H1 (cell line): ENCODE measurements at regions not wholly inside any gene's neighbourhood (a gene's known extent, or its start where the extent isn't known, plus 50 kb on each side); places are given as distances from the start of the nearest gene placed in this dataset.

Source experiments
- CTCF ChIA-PET: fragments of 300-600 bp; sonication (Branson Sonifier 250); formaldehyde crosslinking; loops from one replicate; lab custom pipeline; 2021; ENCODE audit not compliant: partially characterized antibody; lab: Charles Lee
- POLR2A ChIA-PET: fragments of 300-600 bp; sonication (Branson Sonifier 250); formaldehyde crosslinking; loops from one replicate; lab custom pipeline; 2021; ENCODE audit warnings: inconsistent platforms; ENCODE audit not compliant: partially characterized antibody; lab: Charles Lee
- DNase-seq, 2 experiments: peaks; one replicate each; pipeline versions ENCODE4 v3.0.0 to v3.0.0-alpha.2; 2010 to 2022; ENCODE audit warnings: low spot score in 2 of 2, low read depth in 1 of 2, mixed read lengths in 1 of 2
- FAIRE-seq: peaks from 2 replicates; lab custom pipeline; 2011; peaks lifted over from hg19 to GRCh38; lab: Jason Lieb, UNC
- H2AFZ ChIP-seq: 2 replicates; pipeline ENCODE4 v1.8.1; 2012; ENCODE audit warnings: low read length, inconsistent platforms
- H2AK5ac ChIP-seq: 2 replicates; pipeline ENCODE4 v1.6.1; 2013; ENCODE audit warnings: low read depth, low read length
- H2BK120ac ChIP-seq: replicated peaks from 2 replicates; pipeline ENCODE3; 2013; ENCODE audit warnings: low read depth, low read length, inconsistent platforms
- H2BK12ac ChIP-seq: 2 replicates; pipeline ENCODE4 v1.6.1; 2013; ENCODE audit warnings: low read depth, low read length
- H2BK15ac ChIP-seq: 2 replicates; pipeline ENCODE4 v1.6.1; 2013; ENCODE audit warnings: low read length
- H2BK20ac ChIP-seq: 2 replicates; pipeline ENCODE4 v1.6.1; 2013; ENCODE audit warnings: low read length
- H2BK5ac ChIP-seq: 2 replicates; pipeline ENCODE4 v1.6.1; 2013; ENCODE audit warnings: low read depth, low read length
- H3K14ac ChIP-seq: 2 replicates; pipeline ENCODE4 v1.6.1; 2013; ENCODE audit warnings: inconsistent platforms; ENCODE audit not compliant: insufficient read length
- H3K18ac ChIP-seq: 2 replicates; pipeline ENCODE4 v1.6.1; 2013; ENCODE audit warnings: low read length; ENCODE audit errors: extremely low read depth
- H3K23ac ChIP-seq: 2 replicates; pipeline ENCODE4 v1.6.1; 2013; ENCODE audit warnings: inconsistent platforms; ENCODE audit not compliant: insufficient read length
- H3K23me2 ChIP-seq: 2 replicates; pipeline ENCODE4 v1.6.1; 2013; ENCODE audit warnings: low read depth, low read length
- H3K27ac ChIP-seq: 2 replicates; pipeline ENCODE4 v1.6.1; 2011; ENCODE audit warnings: low read depth, low read length, inconsistent platforms
- H3K27me3 ChIP-seq, 4 experiments: replicated peaks in 1 of 4; 1 replicate in 1 of 4; 2 replicates in 3 of 4; pipeline versions ENCODE4 v1.6.1 to v1.8.1; 2011 to 2013; ENCODE audit warnings: low read length in 3 of 4, mild to moderate bottlenecking in 3 of 4, inconsistent platforms in 2 of 4, mixed read lengths in 2 of 4, moderate library complexity in 1 of 4; ENCODE audit not compliant: control insufficient read depth in 3 of 4, insufficient read depth in 3 of 4; ENCODE audit errors: extremely low read depth in 1 of 4
- H3K36me3 ChIP-seq, 4 experiments: 2 replicates each; pipeline versions ENCODE4 v1.6.1 to v1.8.1; 2011 to 2013; ENCODE audit warnings: mild to moderate bottlenecking in 4 of 4, low read length in 3 of 4, moderate library complexity in 2 of 4, control low read depth in 1 of 4, inconsistent platforms in 1 of 4; ENCODE audit not compliant: insufficient read depth in 4 of 4, control insufficient read depth in 2 of 4
- H3K4ac ChIP-seq: replicated peaks from 2 replicates; pipeline ENCODE3; 2013; ENCODE audit warnings: low read length, low read depth, mixed read lengths, inconsistent platforms; ENCODE audit not compliant: insufficient read length
- H3K4me1 ChIP-seq, 4 experiments: replicated peaks in 1 of 4; 1 replicate in 1 of 4; 2 replicates in 3 of 4; pipeline versions ENCODE4 v1.6.1 to v1.8.1; 2011 to 2013; ENCODE audit warnings: low read length in 3 of 4, inconsistent platforms in 2 of 4, mixed read lengths in 1 of 4; ENCODE audit not compliant: insufficient read depth in 4 of 4, control insufficient read depth in 3 of 4
- H3K4me2 ChIP-seq, 2 experiments: 2 replicates each; pipeline versions ENCODE4 v1.6.1 to v1.8.1; 2011 to 2013; ENCODE audit warnings: low read depth in 2 of 2, low read length in 2 of 2, control low read depth in 1 of 2, inconsistent platforms in 1 of 2, mild to moderate bottlenecking in 1 of 2; ENCODE audit not compliant: insufficient read depth in 1 of 2
- H3K4me3 ChIP-seq, 4 experiments: fragments of 200-600, 300-600 bp in 1 of 4; sonication (generic), shearing (Covaris generic), sonication (Bioruptor Twin) in 1 of 4; 2 replicates each; pipeline versions ENCODE4 v1.5.1 to v1.8.1; 2011 to 2016; ENCODE audit warnings: low read length in 4 of 4, low read depth in 3 of 4, control low read depth in 2 of 4, inconsistent platforms in 2 of 4, mild to moderate bottlenecking in 2 of 4, mixed read lengths in 1 of 4, moderate library complexity in 1 of 4; ENCODE audit not compliant: insufficient read depth in 2 of 4; ENCODE audit errors: extremely low read depth in 1 of 4
- H3K56ac ChIP-seq: replicated peaks from 2 replicates; pipeline ENCODE3; 2013; ENCODE audit warnings: low read depth, mild to moderate bottlenecking, mixed read lengths, low read length, inconsistent platforms; ENCODE audit not compliant: insufficient read length
- H3K79me1 ChIP-seq: 2 replicates; pipeline ENCODE4 v1.6.1; 2013; ENCODE audit warnings: low read depth, low read length, control low read depth
- H3K79me2 ChIP-seq, 2 experiments: 2 replicates each; pipeline versions ENCODE4 v1.6.1 to v1.8.1; 2012 to 2013; ENCODE audit warnings: low read length in 2 of 2, mild to moderate bottlenecking in 2 of 2, inconsistent platforms in 1 of 2; ENCODE audit not compliant: insufficient read depth in 2 of 2, control insufficient read depth in 1 of 2
- H3K9ac ChIP-seq, 4 experiments: replicated peaks in 1 of 4; 1 replicate in 1 of 4; 2 replicates in 3 of 4; pipeline versions ENCODE4 v1.6.1 to v1.8.1; 2011 to 2013; ENCODE audit warnings: low read depth in 3 of 4, low read length in 3 of 4, control low read depth in 2 of 4, mild to moderate bottlenecking in 2 of 4, moderate library complexity in 2 of 4, inconsistent platforms in 1 of 4; ENCODE audit errors: extremely low read depth in 1 of 4
- H3K9me3 ChIP-seq, 2 experiments: 2 replicates each; pipeline versions ENCODE4 v1.6.1 to v1.8.1; 2012 to 2013; ENCODE audit warnings: mild to moderate bottlenecking in 2 of 2, moderate library complexity in 2 of 2, control low read depth in 1 of 2, inconsistent platforms in 1 of 2, low read depth in 1 of 2, low read length in 1 of 2, mixed read lengths in 1 of 2; ENCODE audit not compliant: insufficient read depth in 2 of 2
- H4K20me1 ChIP-seq, 2 experiments: replicated peaks in 1 of 2; 2 replicates each; pipeline versions ENCODE3 to v1.8.1; 2011 to 2013; ENCODE audit warnings: inconsistent platforms in 2 of 2, low read length in 2 of 2, mild to moderate bottlenecking in 1 of 2; ENCODE audit not compliant: insufficient read depth in 2 of 2, control insufficient read depth in 1 of 2
- H4K5ac ChIP-seq: 2 replicates; pipeline ENCODE4 v1.6.1; 2013; ENCODE audit warnings: low read length, low read depth, mixed read lengths, inconsistent platforms; ENCODE audit not compliant: insufficient read length
- H4K8ac ChIP-seq: 2 replicates; pipeline ENCODE4 v1.8.0; 2013; ENCODE audit warnings: mild to moderate bottlenecking, moderate library complexity, low read length, inconsistent platforms; ENCODE audit not compliant: insufficient read depth; ENCODE audit errors: extremely low read depth
- H4K91ac ChIP-seq: replicated peaks from 2 replicates; pipeline ENCODE3; 2013; ENCODE audit warnings: low read length, mixed read lengths, inconsistent platforms; ENCODE audit not compliant: insufficient read length
- BCL11A ChIP-seq, 2 experiments: IDR thresholded peaks; one replicate each; pipeline ENCODE4 v1.6.1; 2011; ENCODE audit warnings: low read depth in 2 of 2, low read length in 2 of 2, mild to moderate bottlenecking in 2 of 2
- CREB1 ChIP-seq: IDR thresholded peaks from 2 replicates; pipeline ENCODE4 v1.6.1; 2012; ENCODE audit warnings: inconsistent platforms
- EP300 ChIP-seq, 2 experiments: IDR thresholded peaks; 1 replicate in 1 of 2; 2 replicates in 1 of 2; pipeline ENCODE4 v1.6.1; 2011 to 2012; ENCODE audit warnings: low read depth in 2 of 2, low read length in 2 of 2, mild to moderate bottlenecking in 2 of 2, borderline replicate concordance in 1 of 2, inconsistent platforms in 1 of 2, moderate library complexity in 1 of 2
- GTF2F1 ChIP-seq: IDR thresholded peaks from 2 replicates; pipeline ENCODE4 v1.6.1; 2012; ENCODE audit warnings: low read depth, low read length, improper control_type of control experiment, borderline replicate concordance
- MAFK ChIP-seq: IDR thresholded peaks from 2 replicates; pipeline ENCODE4 v1.6.1; 2012; ENCODE audit warnings: low read depth, mild to moderate bottlenecking, improper control_type of control experiment, low read length
- NRF1 ChIP-seq: IDR thresholded peaks from 2 replicates; pipeline ENCODE4 v1.6.1; 2011; ENCODE audit warnings: mild to moderate bottlenecking, low read depth, low read length, improper control_type of control experiment
- SAP30 ChIP-seq: fragments of 300-600 bp; sonication (generic); IDR thresholded peaks from 2 replicates; pipeline ENCODE4 v1.7.1; 2012; ENCODE audit warnings: low read length, moderate library complexity, mild to moderate bottlenecking, inconsistent platforms; ENCODE audit not compliant: insufficient read depth, insufficient replicate concordance
- SP1 ChIP-seq: IDR thresholded peaks from 2 replicates; pipeline ENCODE4 v1.6.1; 2011; ENCODE audit warnings: low read depth, low read length
- WGBS, 2 experiments: shearing (Covaris generic) in 1 of 2; methylation state at CpG; one replicate each; pipeline versions ENCODE4 v1.1.6 to v1.1.7; 2013 to 2015; ENCODE audit warnings: low lambda C conversion rate in 2 of 2, mixed read lengths in 2 of 2, inconsistent platforms in 1 of 2, low coverage in 1 of 2, missing lambda C conversion rate in 1 of 2; ENCODE audit not compliant: insufficient replicate concordance in 2 of 2, insufficient coverage in 1 of 2, insufficient read length in 1 of 2; ENCODE audit errors: extremely low coverage in 1 of 2, missing lambda C conversion rate in 1 of 2; 5-methylcytosine and 5-hydroxymethylcytosine counted together

- Histone ChIP-seq H2AK5ac (no peak overlapping the region), H3K9me3 (no peaks in the 10 kb centered on the region), H3K27ac (no peak overlapping the region), H3K23me2 (no peaks in the 10 kb centered on the region), H3K4me1 (no peaks in the 10 kb centered on the region), H2BK120ac (no peak overlapping the region), H3K23ac (no peak overlapping the region), H2BK5ac (no peak overlapping the region), H3K79me1 (no peaks in the 10 kb centered on the region), H3K9ac (no peak overlapping the region), H3K14ac (no peak overlapping the region), H2AFZ (no peak overlapping the region), H3K4me3 (no peak overlapping the region), H3K79me2 (no peaks in the 10 kb centered on the region), H4K5ac (no peak overlapping the region), H2BK20ac (no peak overlapping the region), H2BK15ac (no peak overlapping the region), H4K91ac (no peak overlapping the region), H4K20me1 (no peaks in the 10 kb centered on the region), H3K36me3 (no peaks in the 10 kb centered on the region), H3K4me2 (no peak overlapping the region), H3K18ac (no peak overlapping the region), H3K27me3 (no peaks in the 10 kb centered on the region), H4K8ac (no peak overlapping the region), H2BK12ac (no peak overlapping the region), H3K56ac (no peak overlapping the region), H3K4ac (no peak overlapping the region)
- DNase-seq, result no peak
- no peak for TF ChIP-seq SAP30
- TF ChIP-seq GTF2F1, result no peak
- no peak for TF ChIP-seq NRF1
- TF ChIP-seq MAFK, result no peak
- no peak for TF ChIP-seq EP300 (IDR thresholded peaks at IDR 0.05; ENCODE audit: borderline replicate concordance in 1 of 2, low read depth in 2 of 2, low read length in 2 of 2)
- no peak for TF ChIP-seq SP1
- no peak for TF ChIP-seq BCL11A (IDR thresholded peaks at IDR 0.05; ENCODE audit: low read depth in 2 of 2, low read length in 2 of 2)
- TF ChIP-seq CREB1, result no peak
- ChIA-PET CTCF (no interaction called here), POLR2A (no interaction called here)
- WGBS, 2 experiments, result 89% methylated on average over 2 of the region's 2 CpGs; no CpG with 5 or more reads in 1 of the 2 experiments
- no peak for FAIRE-seq
These were observed 805.0 kb upstream of the PTPRD start for GRCh38 chr9:11417782-11418181.
